H1 (cell line): ENCODE measurements at regions not wholly inside any gene's neighbourhood (a gene's known extent, or its start where the extent isn't known, plus 50 kb on each side); places are given as distances from the start of the nearest gene placed in this dataset.

Experiments
- CTCF ChIA-PET: fragments of 300-600 bp; sonication (Branson Sonifier 250); formaldehyde crosslinking; loops from one replicate; lab custom pipeline; 2021; ENCODE audit not compliant: partially characterized antibody; lab: Charles Lee
- POLR2A ChIA-PET: fragments of 300-600 bp; sonication (Branson Sonifier 250); formaldehyde crosslinking; loops from one replicate; lab custom pipeline; 2021; ENCODE audit warnings: inconsistent platforms; ENCODE audit not compliant: partially characterized antibody; lab: Charles Lee
- DNase-seq, 2 experiments: peaks; one replicate each; pipeline versions ENCODE4 v3.0.0 to v3.0.0-alpha.2; 2010 to 2022; ENCODE audit warnings: low spot score in 2 of 2, low read depth in 1 of 2, mixed read lengths in 1 of 2
- FAIRE-seq: peaks from 2 replicates; lab custom pipeline; 2011; peaks lifted over from hg19 to GRCh38; lab: Jason Lieb, UNC
- H2AFZ ChIP-seq: 2 replicates; pipeline ENCODE4 v1.8.1; 2012; ENCODE audit warnings: low read length, inconsistent platforms
- H2AK5ac ChIP-seq: 2 replicates; pipeline ENCODE4 v1.6.1; 2013; ENCODE audit warnings: low read depth, low read length
- H2BK120ac ChIP-seq: replicated peaks from 2 replicates; pipeline ENCODE3; 2013; ENCODE audit warnings: low read depth, low read length, inconsistent platforms
- H2BK12ac ChIP-seq: 2 replicates; pipeline ENCODE4 v1.6.1; 2013; ENCODE audit warnings: low read depth, low read length
- H2BK15ac ChIP-seq: 2 replicates; pipeline ENCODE4 v1.6.1; 2013; ENCODE audit warnings: low read length
- H2BK20ac ChIP-seq: 2 replicates; pipeline ENCODE4 v1.6.1; 2013; ENCODE audit warnings: low read length
- H2BK5ac ChIP-seq: 2 replicates; pipeline ENCODE4 v1.6.1; 2013; ENCODE audit warnings: low read depth, low read length
- H3K14ac ChIP-seq: 2 replicates; pipeline ENCODE4 v1.6.1; 2013; ENCODE audit warnings: inconsistent platforms; ENCODE audit not compliant: insufficient read length
- H3K18ac ChIP-seq: 2 replicates; pipeline ENCODE4 v1.6.1; 2013; ENCODE audit warnings: low read length; ENCODE audit errors: extremely low read depth
- H3K23ac ChIP-seq: 2 replicates; pipeline ENCODE4 v1.6.1; 2013; ENCODE audit warnings: inconsistent platforms; ENCODE audit not compliant: insufficient read length
- H3K23me2 ChIP-seq: 2 replicates; pipeline ENCODE4 v1.6.1; 2013; ENCODE audit warnings: low read depth, low read length
- H3K27ac ChIP-seq: 2 replicates; pipeline ENCODE4 v1.6.1; 2011; ENCODE audit warnings: low read depth, low read length, inconsistent platforms
- H3K27me3 ChIP-seq, 4 experiments: replicated peaks in 1 of 4; 1 replicate in 1 of 4; 2 replicates in 3 of 4; pipeline versions ENCODE4 v1.6.1 to v1.8.1; 2011 to 2013; ENCODE audit warnings: low read length in 3 of 4, mild to moderate bottlenecking in 3 of 4, inconsistent platforms in 2 of 4, mixed read lengths in 2 of 4, moderate library complexity in 1 of 4; ENCODE audit not compliant: control insufficient read depth in 3 of 4, insufficient read depth in 3 of 4; ENCODE audit errors: extremely low read depth in 1 of 4
- H3K36me3 ChIP-seq, 4 experiments: 2 replicates each; pipeline versions ENCODE4 v1.6.1 to v1.8.1; 2011 to 2013; ENCODE audit warnings: mild to moderate bottlenecking in 4 of 4, low read length in 3 of 4, moderate library complexity in 2 of 4, control low read depth in 1 of 4, inconsistent platforms in 1 of 4; ENCODE audit not compliant: insufficient read depth in 4 of 4, control insufficient read depth in 2 of 4
- H3K4ac ChIP-seq: replicated peaks from 2 replicates; pipeline ENCODE3; 2013; ENCODE audit warnings: low read length, low read depth, mixed read lengths, inconsistent platforms; ENCODE audit not compliant: insufficient read length
- H3K4me1 ChIP-seq, 4 experiments: replicated peaks in 1 of 4; 1 replicate in 1 of 4; 2 replicates in 3 of 4; pipeline versions ENCODE4 v1.6.1 to v1.8.1; 2011 to 2013; ENCODE audit warnings: low read length in 3 of 4, inconsistent platforms in 2 of 4, mixed read lengths in 1 of 4; ENCODE audit not compliant: insufficient read depth in 4 of 4, control insufficient read depth in 3 of 4
- H3K4me2 ChIP-seq, 2 experiments: 2 replicates each; pipeline versions ENCODE4 v1.6.1 to v1.8.1; 2011 to 2013; ENCODE audit warnings: low read depth in 2 of 2, low read length in 2 of 2, control low read depth in 1 of 2, inconsistent platforms in 1 of 2, mild to moderate bottlenecking in 1 of 2; ENCODE audit not compliant: insufficient read depth in 1 of 2
- H3K4me3 ChIP-seq, 4 experiments: fragments of 200-600, 300-600 bp in 1 of 4; sonication (generic), shearing (Covaris generic), sonication (Bioruptor Twin) in 1 of 4; 2 replicates each; pipeline versions ENCODE4 v1.5.1 to v1.8.1; 2011 to 2016; ENCODE audit warnings: low read length in 4 of 4, low read depth in 3 of 4, control low read depth in 2 of 4, inconsistent platforms in 2 of 4, mild to moderate bottlenecking in 2 of 4, mixed read lengths in 1 of 4, moderate library complexity in 1 of 4; ENCODE audit not compliant: insufficient read depth in 2 of 4; ENCODE audit errors: extremely low read depth in 1 of 4
- H3K56ac ChIP-seq: replicated peaks from 2 replicates; pipeline ENCODE3; 2013; ENCODE audit warnings: low read depth, mild to moderate bottlenecking, mixed read lengths, low read length, inconsistent platforms; ENCODE audit not compliant: insufficient read length
- H3K79me1 ChIP-seq: 2 replicates; pipeline ENCODE4 v1.6.1; 2013; ENCODE audit warnings: low read depth, low read length, control low read depth
- H3K79me2 ChIP-seq, 2 experiments: 2 replicates each; pipeline versions ENCODE4 v1.6.1 to v1.8.1; 2012 to 2013; ENCODE audit warnings: low read length in 2 of 2, mild to moderate bottlenecking in 2 of 2, inconsistent platforms in 1 of 2; ENCODE audit not compliant: insufficient read depth in 2 of 2, control insufficient read depth in 1 of 2
- H3K9ac ChIP-seq, 4 experiments: replicated peaks in 1 of 4; 1 replicate in 1 of 4; 2 replicates in 3 of 4; pipeline versions ENCODE4 v1.6.1 to v1.8.1; 2011 to 2013; ENCODE audit warnings: low read depth in 3 of 4, low read length in 3 of 4, control low read depth in 2 of 4, mild to moderate bottlenecking in 2 of 4, moderate library complexity in 2 of 4, inconsistent platforms in 1 of 4; ENCODE audit errors: extremely low read depth in 1 of 4
- H3K9me3 ChIP-seq, 2 experiments: 2 replicates each; pipeline versions ENCODE4 v1.6.1 to v1.8.1; 2012 to 2013; ENCODE audit warnings: mild to moderate bottlenecking in 2 of 2, moderate library complexity in 2 of 2, control low read depth in 1 of 2, inconsistent platforms in 1 of 2, low read depth in 1 of 2, low read length in 1 of 2, mixed read lengths in 1 of 2; ENCODE audit not compliant: insufficient read depth in 2 of 2
- H4K20me1 ChIP-seq, 2 experiments: replicated peaks in 1 of 2; 2 replicates each; pipeline versions ENCODE3 to v1.8.1; 2011 to 2013; ENCODE audit warnings: inconsistent platforms in 2 of 2, low read length in 2 of 2, mild to moderate bottlenecking in 1 of 2; ENCODE audit not compliant: insufficient read depth in 2 of 2, control insufficient read depth in 1 of 2
- H4K5ac ChIP-seq: 2 replicates; pipeline ENCODE4 v1.6.1; 2013; ENCODE audit warnings: low read length, low read depth, mixed read lengths, inconsistent platforms; ENCODE audit not compliant: insufficient read length
- H4K8ac ChIP-seq: 2 replicates; pipeline ENCODE4 v1.8.0; 2013; ENCODE audit warnings: mild to moderate bottlenecking, moderate library complexity, low read length, inconsistent platforms; ENCODE audit not compliant: insufficient read depth; ENCODE audit errors: extremely low read depth
- H4K91ac ChIP-seq: replicated peaks from 2 replicates; pipeline ENCODE3; 2013; ENCODE audit warnings: low read length, mixed read lengths, inconsistent platforms; ENCODE audit not compliant: insufficient read length
- ATF3 ChIP-seq: IDR thresholded peaks from 2 replicates; pipeline ENCODE4 v1.6.1; 2011; ENCODE audit warnings: low read depth, mild to moderate bottlenecking, low read length; ENCODE audit not compliant: insufficient read depth
- CBX5 ChIP-seq: fragments of 300-800, 300-1000 bp; sonication (generic); IDR thresholded peaks from 2 replicates; pipeline ENCODE4 v1.7.1; 2016; ENCODE audit warnings: antibody characterized with exemption, low read length, low read depth
- CBX8 ChIP-seq: fragments of 300-800, 300-1000 bp; sonication (generic); IDR thresholded peaks from 2 replicates; pipeline ENCODE4 v1.7.1; 2016; ENCODE audit warnings: low read depth, low read length, borderline replicate concordance
- EZH2 ChIP-seq: fragments of 200-600 bp; sonication (generic); IDR thresholded peaks from 2 replicates; pipeline ENCODE4 v1.7.1; 2012; ENCODE audit warnings: low read depth, mild to moderate bottlenecking, moderate library complexity, low read length, inconsistent platforms; ENCODE audit not compliant: severe bottlenecking
- RBBP5 ChIP-seq: IDR thresholded peaks from 2 replicates; pipeline ENCODE4 v1.7.1; 2012; ENCODE audit warnings: low read depth, mild to moderate bottlenecking, inconsistent platforms, low read length, moderate library complexity, borderline replicate concordance
- SIN3A ChIP-seq, 2 experiments: IDR thresholded peaks in 1 of 2; conservative IDR thresholded peaks in 1 of 2; 2 replicates each; pipeline ENCODE4 v1.6.1; 2011 to 2012; ENCODE audit warnings: low read length in 2 of 2, improper control_type of control experiment in 1 of 2, low read depth in 1 of 2, mild to moderate bottlenecking in 1 of 2
- SIRT6 ChIP-seq: IDR thresholded peaks from one replicate; pipeline ENCODE4 v1.7.1; 2012; ENCODE audit warnings: low read length, inconsistent platforms
- TEAD4 ChIP-seq: IDR thresholded peaks from 2 replicates; pipeline ENCODE4 v1.6.1; 2012; ENCODE audit warnings: low read depth, low read length, inconsistent platforms, mixed read lengths
- WGBS, 2 experiments: shearing (Covaris generic) in 1 of 2; methylation state at CpG; one replicate each; pipeline versions ENCODE4 v1.1.6 to v1.1.7; 2013 to 2015; ENCODE audit warnings: low lambda C conversion rate in 2 of 2, mixed read lengths in 2 of 2, inconsistent platforms in 1 of 2, low coverage in 1 of 2, missing lambda C conversion rate in 1 of 2; ENCODE audit not compliant: insufficient replicate concordance in 2 of 2, insufficient coverage in 1 of 2, insufficient read length in 1 of 2; ENCODE audit errors: extremely low coverage in 1 of 2, missing lambda C conversion rate in 1 of 2; 5-methylcytosine and 5-hydroxymethylcytosine counted together

GRCh38 chr1:193916452-193916851 lies 730.0 kb upstream of the B3GALT2 start:
- Histone ChIP-seq H4K8ac (no peak overlapping the region), H3K36me3 (no peaks in the 10 kb centered on the region), H3K27ac (no peak overlapping the region), H3K56ac (no peak overlapping the region), H3K79me1 (no peaks in the 10 kb centered on the region), H3K4me2 (no peak overlapping the region), H2AK5ac (no peak overlapping the region), H4K20me1 (no peaks in the 10 kb centered on the region), H3K9me3 (peaks cover 0 to 4% of the 10 kb centered on the region in 2 experiments; a peak in 1 of 4 replicates), H4K91ac (no peak overlapping the region), H3K4me1 (peaks cover 0 to 11% (median 4%) of the 10 kb centered on the region in 4 experiments; a peak in 3 of 7 replicates), H2BK20ac (no peak overlapping the region), H3K18ac (no peak overlapping the region), H3K23me2 (no peaks in the 10 kb centered on the region), H3K4ac (no peak overlapping the region), H2BK120ac (no peak overlapping the region), H3K27me3 (no peaks in the 10 kb centered on the region), H3K4me3 (no peak overlapping the region; a peak in 1 of 8 replicates), H2BK12ac (no peak overlapping the region), H4K5ac (no peak overlapping the region), H2BK15ac (no peak overlapping the region), H3K79me2 (no peaks in the 10 kb centered on the region), H3K14ac (no peak overlapping the region), H3K23ac (no peak overlapping the region), H2BK5ac (no peak overlapping the region), H2AFZ (no peak overlapping the region), H3K9ac (no peak overlapping the region)
- TF ChIP-seq TEAD4 = no peak
- no peak for TF ChIP-seq ATF3
- no peak for TF ChIP-seq CBX8
- no peak for TF ChIP-seq CBX5
- no peak for TF ChIP-seq SIRT6
- no peak for TF ChIP-seq RBBP5
- TF ChIP-seq EZH2 = no peak
- no peak for TF ChIP-seq SIN3A (conservative IDR thresholded peaks at IDR 0.05 in 1 of 2, IDR thresholded peaks at IDR 0.05 in 1 of 2; ENCODE audit: low read depth in 1 of 2, low read length in 2 of 2)
- FAIRE-seq (no peak), DNase-seq (no peak)
- POLR2A ChIA-PET = no interaction called here
- CTCF ChIA-PET = no interaction called here
- 60% methylated on average over 1 of the region's 1 CpG; no CpG with 5 or more reads in 1 of the 2 experiments for WGBS, 2 experiments
